Forelimb muscle (tissue), 1 donor: ENCODE measurements at regions not wholly inside any gene's neighbourhood (a gene's known extent, or its start where the extent isn't known, plus 50 kb on each side); places are given as distances from the start of the nearest gene placed in this dataset.
"Not testable (repeated sequence)": the region's sequence is repeated elsewhere in the genome, so short reads cannot be mapped to it uniquely, and the experiment has no call there.

Experiments used
- DNase-seq: peaks from one replicate; pipeline ENCODE4 v3.0.0-alpha.2; 2013; ENCODE audit warnings: low read depth

DNA sequence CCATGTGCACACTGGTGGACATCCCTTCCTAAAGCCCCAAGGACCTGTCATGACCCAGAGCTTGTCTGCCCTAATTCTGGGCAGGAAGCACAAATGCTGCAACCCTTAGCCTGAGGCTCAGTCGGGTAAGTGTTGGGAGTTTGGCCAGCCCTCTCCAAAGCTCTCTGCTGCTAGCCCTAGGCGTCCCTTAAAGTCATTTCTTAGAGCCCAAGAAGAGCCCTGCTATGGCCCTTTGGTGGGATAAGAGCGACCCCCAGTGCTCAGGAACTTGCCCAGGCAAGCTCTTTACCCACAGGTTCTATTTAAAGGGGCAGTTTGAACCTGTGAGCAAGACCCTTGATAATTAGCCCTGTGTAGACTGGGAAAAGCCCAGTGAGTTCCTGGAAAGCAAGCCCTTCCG is 356.8 kb downstream of the RRAGC start:
- no peak for DNase-seq

- DNase-seq: no peak
Measured at GRCh38 chr1:38500891-38501290, 358.7 kb downstream of the RRAGC start.

- no peak for DNase-seq
Measured at GRCh38 chr1:38500352-38500751, 359.2 kb downstream of the RRAGC start.

DNA sequence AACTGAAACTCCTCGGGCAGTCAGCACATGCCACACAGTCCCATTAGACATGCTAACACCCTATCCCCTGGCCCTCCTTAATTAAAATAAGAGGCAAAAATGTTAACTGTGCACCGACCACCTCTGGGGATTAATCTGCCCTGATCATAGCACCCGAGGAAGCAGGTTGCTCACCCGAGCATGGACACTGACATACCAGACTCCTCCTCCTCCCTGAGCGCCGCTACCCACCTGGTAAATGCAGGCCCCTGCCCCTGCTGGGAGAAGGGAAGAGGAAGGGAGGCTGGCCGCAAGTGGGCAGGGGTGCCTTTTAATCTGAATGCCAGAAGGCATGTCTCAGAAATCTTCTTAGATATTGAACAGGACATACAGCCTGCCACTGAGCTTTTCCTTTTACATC is 360.9 kb downstream of the RRAGC start:
- DNase-seq: no peak

GRCh38 chr1:38497921-38498656 is 361.5 kb downstream of the RRAGC start:
- no peak for DNase-seq

DNA sequence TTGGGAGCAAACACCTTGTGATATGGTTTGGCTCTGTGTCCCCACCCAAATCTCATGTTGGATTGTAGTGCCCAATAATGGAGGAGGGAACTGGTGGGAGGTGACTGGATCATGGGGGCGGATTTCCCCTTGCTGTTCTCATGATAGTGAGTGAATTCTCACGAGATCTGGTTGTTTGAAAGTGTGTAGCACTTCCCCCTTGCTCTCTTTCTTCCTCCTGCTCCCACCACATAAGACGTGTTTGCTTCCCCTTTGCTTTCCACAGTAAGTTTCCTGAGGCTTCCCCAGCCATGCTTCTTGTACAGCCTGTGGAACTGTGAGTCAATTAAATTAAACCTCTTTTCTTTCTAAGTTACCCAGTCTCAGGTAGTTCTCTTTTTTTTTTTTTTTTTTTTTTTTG is 366.3 kb downstream of the RRAGC start:
- not testable (repeated sequence) for DNase-seq

DNA sequence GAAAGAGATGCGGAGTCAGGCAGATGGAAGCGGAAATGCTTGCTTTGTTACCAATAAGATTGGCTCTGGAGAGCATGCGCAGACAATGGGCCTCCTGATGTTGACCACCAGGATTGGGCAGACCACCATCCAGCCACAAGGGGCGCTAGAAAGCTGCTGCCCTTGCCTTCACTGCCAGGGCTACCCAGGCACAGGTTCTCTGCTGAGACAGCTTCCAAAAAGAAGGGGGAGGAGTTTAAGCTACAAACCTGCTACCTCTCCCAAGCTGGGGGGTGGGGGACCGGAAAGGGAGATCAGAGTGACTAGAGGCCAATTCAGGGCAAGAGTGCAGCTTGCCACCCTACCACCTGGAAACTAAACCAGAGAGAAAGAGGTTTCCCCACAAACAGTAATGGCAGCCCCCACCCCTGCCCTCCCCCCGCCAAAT is 369.7 kb downstream of the RRAGC start:
- no peak for DNase-seq

DNA sequence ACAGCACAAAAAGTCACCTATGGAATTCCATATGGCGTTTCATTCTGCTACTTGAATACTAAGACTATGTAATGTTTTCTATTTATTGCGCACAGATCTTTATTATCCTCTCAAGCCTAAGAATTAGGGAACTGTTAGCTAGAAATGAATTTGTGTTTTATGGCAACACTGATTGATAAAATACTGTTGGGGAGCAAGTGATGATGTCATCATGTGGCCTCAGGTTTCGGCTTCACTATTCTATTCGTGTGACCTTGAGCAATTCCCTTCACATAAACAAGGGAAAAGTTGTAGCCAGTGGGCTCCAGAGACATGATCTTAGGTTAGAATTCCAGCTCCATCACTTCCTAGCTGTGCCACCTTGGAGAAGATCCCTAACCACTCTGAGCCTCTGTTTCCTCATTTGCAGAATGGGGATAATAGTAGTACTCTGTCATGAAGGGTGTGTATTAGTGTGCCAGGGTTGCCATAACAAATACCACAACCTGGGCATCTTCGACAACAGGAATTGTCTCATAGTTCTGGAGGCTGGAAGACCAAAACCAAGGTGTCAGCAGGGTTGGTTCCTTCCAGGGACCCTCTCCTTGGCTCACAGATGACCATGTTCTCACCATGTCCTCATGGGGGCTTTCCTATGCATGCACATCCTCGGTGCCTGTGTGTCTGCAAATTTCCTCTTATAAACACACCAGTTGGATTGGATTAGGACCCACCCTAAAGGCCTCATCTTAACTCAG is 371.2 kb downstream of the RRAGC start:
- DNase-seq: no peak

GRCh38 chr1:38487396-38487795 is 372.2 kb downstream of the RRAGC start:
- no peak for DNase-seq

DNA sequence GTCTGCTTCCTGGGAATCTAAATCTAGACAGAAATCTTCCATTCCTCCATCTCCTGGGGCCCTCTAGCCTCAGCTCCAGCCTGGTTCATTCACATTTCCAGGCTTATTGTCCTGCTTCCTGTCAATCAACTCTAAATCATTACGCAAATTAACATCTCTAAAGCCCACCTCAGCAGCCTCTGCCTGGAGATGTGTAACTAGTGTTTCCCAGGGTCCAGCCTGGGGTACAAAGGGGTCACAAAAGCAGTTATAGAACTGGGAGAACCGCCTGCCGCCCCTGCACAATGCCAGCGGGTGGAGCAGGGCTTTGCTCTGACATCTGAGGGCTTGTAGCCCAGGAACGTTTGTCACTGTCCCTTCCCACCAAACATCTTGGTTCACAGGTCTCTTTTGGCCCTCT is 373.5 kb downstream of the RRAGC start:
- no peak for DNase-seq

DNA sequence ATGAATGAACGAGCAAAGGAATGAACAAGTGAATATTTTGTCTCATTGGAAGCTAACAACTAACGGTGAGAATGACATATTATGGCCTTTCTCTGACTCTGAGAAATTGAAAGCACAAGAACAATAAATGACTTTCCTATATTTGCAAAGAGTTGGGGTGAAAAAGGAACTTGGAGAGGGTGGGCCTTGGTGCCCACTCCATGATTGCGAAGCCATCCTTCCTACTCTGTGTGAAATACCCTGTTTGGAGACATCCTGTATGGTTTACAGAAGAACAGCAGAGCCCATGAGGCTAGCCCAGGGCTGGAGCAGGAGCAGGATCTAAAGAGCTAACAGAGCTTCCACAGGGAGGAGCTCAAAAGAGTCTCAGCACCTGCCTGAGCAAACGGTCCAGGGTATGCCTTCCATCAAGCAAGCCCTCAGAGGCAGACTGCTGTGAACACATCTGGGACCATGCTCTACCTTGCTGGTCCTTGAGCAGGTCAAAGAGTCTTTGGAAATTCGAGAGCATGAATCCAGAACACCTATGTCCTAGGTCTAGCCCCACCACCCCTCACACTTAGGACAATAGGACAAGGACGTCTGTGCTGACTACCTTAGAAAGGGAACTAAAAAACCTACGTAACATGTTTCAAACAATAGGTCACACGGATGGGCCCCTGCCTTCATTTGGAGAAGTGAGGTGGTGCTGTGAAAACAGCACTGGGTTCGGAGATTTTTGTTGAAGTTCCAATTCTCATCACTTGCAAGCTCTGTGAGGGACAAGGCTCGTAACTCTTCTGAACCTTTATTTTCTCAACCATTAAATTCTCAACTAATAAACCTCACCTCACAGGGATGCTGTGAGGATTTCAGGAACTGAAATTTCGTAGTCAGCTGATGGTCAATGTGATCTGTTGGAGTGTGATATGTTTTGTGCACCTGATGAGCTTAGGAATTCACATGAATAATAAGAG is 377.4 kb downstream of the RRAGC start:
- DNase-seq: no peak

DNA sequence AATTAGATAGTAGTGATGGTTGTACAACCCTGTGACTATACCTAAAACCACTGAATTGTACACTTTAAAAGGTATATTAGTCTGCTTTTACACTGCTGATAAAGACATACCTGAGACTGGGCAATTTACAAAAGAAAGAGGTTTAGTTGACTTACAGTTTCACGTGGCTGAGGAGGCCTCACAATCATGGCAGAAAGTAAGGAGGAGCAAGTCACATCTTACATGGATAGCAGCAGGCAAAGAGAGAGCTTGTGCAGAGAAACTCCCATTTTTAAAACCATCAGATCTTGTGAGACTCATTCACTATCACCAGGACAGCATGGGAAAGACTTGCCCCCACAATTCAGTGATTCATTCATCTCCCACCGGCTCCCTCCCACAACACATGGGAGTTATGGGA is 379.9 kb downstream of the RRAGC start:
- DNase-seq: not testable (repeated sequence)

DNA sequence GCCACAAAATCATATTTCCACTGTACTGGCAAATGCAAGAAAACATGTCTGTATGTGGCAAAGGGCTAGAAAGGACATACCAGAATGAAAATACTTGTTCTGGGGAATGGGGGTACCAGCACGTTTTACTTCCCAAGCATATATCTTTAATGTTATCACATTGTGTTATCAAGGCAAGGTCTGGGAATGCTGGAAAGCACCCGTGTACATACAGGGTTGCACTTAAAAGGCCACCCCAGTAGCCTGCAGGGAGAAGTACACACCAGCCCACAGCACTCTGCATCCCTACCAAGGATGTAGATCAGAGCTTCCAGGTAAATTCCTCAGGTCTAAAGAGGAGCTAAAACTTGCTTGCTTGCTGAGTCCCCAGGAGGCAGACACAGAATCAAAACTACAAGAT is 381.8 kb downstream of the RRAGC start:
- DNase-seq: no peak

DNA sequence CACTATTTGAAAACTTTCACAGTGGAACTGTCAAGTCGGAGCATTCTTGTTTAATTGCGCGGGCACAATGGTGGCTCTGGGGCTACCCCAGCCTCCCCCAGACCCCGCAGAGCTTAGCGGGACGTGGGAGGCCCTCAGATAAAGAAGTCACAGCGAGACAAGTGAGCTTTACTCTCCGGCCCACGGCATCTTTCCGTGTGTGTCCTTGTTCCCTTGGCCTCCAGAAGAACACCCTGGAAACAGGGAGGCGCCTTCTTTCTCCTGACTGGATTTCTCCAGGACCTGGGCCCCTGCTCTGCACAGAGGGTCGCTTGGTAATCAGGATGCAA is 382.8 kb downstream of the RRAGC start:
- no peak for DNase-seq

DNA sequence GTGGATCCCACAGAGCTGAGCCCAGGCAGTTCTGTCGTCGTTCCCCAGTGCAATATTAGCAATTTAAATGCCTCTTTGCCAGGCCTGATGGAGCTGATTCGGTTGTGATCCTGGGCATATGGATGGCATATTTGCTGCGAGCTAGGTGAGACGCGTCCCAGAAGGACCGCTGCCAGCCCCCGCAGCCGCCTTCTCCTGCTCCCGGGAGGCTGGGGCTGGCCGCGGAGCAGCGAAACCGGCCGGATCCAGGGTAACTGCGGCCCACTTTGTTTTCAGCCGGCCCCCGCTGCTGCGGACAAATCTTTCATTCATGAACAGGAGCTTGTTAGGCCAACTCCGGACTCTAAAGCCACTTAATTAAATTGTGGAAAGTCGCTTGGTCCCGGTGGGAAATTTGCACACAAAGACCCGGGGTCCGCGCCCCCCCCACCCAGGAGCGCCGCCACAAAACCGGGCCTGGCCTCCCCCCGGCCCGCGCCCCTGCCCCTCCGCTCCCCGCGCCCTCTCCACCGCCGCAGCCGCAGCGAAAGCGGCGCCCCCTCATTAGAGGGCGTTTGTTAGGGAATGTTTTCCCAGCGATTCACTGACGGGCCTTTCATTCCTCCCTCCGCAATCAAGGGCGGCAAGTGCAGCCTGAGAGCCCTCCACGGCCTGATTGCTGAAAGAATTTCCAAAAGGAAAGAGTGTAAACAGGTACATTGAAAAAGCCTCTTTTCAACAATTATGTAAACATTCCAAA is 383.3 kb downstream of the RRAGC start:
- no peak for DNase-seq

DNA sequence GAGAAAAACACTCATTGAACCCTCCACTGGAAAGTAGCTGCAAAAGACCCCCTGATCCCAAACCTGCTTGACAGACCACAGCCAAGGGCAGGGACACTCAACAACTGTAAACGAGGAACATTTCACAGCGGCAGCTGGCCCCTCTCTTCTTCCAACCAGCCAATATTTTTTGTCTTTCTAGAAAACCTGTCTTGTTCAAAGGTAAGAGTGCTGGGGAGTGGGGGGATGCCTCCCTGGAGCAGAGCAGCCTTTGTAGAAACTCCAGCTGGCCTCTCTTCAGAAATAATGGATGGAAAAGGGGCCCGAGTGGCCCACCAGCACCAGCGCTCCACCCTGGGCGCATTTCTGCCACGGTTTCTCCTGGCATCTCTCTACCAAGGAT is 384.0 kb downstream of the RRAGC start:
- DNase-seq: no peak

- DNase-seq: no peak
Measured at GRCh38 chr1:38474738-38475623, 384.6 kb downstream of the RRAGC start.

GRCh38 chr1:38466487-38466886 is 393.1 kb downstream of the RRAGC start:
- no peak for DNase-seq

DNA sequence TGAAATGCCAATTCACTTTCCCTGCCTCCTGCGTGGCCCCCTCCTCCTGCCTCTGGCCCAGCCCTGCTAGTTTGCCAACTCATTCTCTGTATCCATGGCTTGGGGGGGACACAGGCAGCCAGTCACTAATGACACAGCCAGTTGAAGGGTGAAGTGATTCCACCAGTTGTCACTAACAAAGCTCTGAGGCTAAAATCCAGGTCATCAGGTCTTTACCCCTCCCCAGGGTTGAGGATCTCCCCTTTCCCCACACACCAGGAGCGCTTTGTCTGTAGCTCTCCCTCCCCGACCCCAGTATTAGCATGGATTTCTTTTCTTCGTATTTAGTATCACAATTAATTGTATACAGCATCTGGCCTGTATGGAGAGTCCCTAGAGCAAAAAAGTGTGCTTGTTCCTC is 394.1 kb downstream of the RRAGC start:
- DNase-seq: no peak

- DNase-seq: no peak
Measured at GRCh38 chr1:38464071-38464661, 395.4 kb downstream of the RRAGC start.
